ENCODE measurements at regions not wholly inside any gene's neighbourhood (a gene's known extent, or its start where the extent isn't known, plus 50 kb on each side); places are given as distances from the start of the nearest gene placed in this dataset.
"Not testable (repeated sequence)": the region's sequence is repeated elsewhere in the genome, so short reads cannot be mapped to it uniquely, and the experiment has no call there.

DNA sequence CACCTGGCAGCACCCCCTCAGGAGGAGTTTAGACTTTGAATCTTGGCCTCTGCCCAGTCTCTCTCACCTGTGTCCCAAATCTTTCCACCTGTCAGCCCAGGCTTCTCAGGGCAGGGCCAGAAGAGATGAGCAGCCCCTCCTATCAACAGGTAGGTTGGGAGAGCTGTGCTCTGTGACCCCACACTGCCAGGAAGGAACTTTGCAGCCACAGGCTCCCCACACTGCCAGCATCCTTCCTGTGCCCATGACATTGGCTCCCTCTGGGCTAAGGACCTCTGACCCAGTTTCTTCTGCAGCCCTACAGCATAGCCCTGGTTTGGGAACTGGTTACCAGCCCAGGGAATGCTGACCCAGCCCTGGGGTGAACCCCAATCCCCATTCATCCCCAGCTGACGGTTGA lies 115.7 kb upstream of the IQSEC1 start:
- H3K4me1 ChIP-seq = no peaks in the 10 kb centered on the region
- intact Hi-C loops (cut with DNase I) = no loop called here
- H3K9me3 ChIP-seq = no peaks in the 10 kb centered on the region
- no peak overlapping the region for H3K27ac ChIP-seq
- DNase-seq = no peak
- H3K27me3 ChIP-seq = no peaks in the 10 kb centered on the region
- no peaks in the 10 kb centered on the region for H3K36me3 ChIP-seq
- TF ChIP-seq, protein P1, sequence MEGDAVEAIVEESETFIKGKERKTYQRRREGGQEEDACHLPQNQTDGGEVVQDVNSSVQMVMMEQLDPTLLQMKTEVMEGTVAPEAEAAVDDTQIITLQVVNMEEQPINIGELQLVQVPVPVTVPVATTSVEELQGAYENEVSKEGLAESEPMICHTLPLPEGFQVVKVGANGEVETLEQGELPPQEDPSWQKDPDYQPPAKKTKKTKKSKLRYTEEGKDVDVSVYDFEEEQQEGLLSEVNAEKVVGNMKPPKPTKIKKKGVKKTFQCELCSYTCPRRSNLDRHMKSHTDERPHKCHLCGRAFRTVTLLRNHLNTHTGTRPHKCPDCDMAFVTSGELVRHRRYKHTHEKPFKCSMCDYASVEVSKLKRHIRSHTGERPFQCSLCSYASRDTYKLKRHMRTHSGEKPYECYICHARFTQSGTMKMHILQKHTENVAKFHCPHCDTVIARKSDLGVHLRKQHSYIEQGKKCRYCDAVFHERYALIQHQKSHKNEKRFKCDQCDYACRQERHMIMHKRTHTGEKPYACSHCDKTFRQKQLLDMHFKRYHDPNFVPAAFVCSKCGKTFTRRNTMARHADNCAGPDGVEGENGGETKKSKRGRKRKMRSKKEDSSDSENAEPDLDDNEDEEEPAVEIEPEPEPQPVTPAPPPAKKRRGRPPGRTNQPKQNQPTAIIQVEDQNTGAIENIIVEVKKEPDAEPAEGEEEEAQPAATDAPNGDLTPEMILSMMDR (IDR thresholded peaks at IDR 0.05) = no peak
- H3K4me3 ChIP-seq = no peak overlapping the region
- no peak overlapping the region for H3K9ac ChIP-seq (ENCODE audit: low read depth in 2 of 2, low read length in 2 of 2)

DNA sequence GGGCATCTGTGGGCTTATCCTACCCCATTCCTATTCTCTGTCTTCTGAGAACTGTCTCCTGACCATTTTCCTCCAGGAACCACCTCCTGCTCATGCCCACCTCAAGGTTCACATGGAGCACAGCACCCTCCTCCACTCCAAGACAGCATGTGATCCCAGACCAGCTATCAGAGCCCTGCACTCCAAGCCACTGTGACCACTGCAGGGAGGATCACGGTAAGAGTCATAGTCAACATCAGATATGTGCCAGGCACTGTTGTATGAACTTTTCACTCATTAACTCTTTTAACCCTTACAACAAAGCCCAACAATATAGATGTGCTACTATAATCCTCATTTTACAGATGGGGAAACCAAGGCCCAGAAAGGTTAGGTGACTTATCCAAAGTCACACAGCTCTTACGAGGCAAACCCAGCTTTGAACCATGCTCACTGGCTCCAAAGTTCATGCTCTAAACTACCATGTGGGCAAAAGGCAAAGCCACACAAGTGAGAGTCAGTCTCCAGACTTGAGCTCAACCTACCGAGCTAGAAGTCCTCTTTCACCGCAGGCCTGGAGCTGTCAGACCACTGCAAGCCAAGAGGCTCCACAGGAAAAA lies 115.1 kb upstream of the IQSEC1 start:
- TF ChIP-seq, protein P1 (IDR thresholded peaks at IDR 0.05) = no peak
- DNase-seq = no peak
- no peak overlapping the region for H3K4me3 ChIP-seq
- H3K9me3 ChIP-seq = no peaks in the 10 kb centered on the region
- no peaks in the 10 kb centered on the region for H3K36me3 ChIP-seq
- intact Hi-C loops (cut with DNase I) = no loop called here
- no peak overlapping the region for H3K27ac ChIP-seq
- no peak overlapping the region for H3K9ac ChIP-seq (ENCODE audit: low read depth in 2 of 2, low read length in 2 of 2)
- no peaks in the 10 kb centered on the region for H3K4me1 ChIP-seq
- no peaks in the 10 kb centered on the region for H3K27me3 ChIP-seq

DNA sequence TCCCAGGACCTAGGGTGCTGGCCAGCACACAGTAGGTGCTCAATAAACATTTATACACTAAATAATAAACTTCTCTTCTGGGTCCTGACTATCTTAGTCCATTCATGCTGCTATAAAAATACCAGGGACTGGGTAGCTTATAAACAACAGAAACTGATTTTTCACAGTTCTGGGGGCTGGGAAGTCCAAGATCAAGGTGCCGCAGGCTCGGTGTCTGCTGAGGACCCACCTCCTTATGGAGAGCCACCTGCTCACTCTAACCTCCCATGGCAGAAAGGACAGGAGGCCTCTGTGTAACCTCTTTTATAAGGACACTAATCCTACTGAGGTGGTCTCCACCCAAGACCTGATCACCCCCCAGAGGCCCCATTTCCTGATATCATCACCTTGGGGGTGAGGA lies 114.4 kb upstream of the IQSEC1 start:
- Histone ChIP-seq H3K9ac (ENCODE audit: low read depth in 2 of 2, low read length in 2 of 2) (no peak overlapping the region), H3K4me1 (no peaks in the 10 kb centered on the region), H3K27me3 (no peaks in the 10 kb centered on the region), H3K9me3 (no peaks in the 10 kb centered on the region), H3K4me3 (no peak overlapping the region), H3K36me3 (no peaks in the 10 kb centered on the region), H3K27ac (no peak overlapping the region)
- intact Hi-C loops (cut with DNase I) = no loop called here
- no peak for DNase-seq
- TF ChIP-seq, protein P1 (IDR thresholded peaks at IDR 0.05) = no peak

DNA sequence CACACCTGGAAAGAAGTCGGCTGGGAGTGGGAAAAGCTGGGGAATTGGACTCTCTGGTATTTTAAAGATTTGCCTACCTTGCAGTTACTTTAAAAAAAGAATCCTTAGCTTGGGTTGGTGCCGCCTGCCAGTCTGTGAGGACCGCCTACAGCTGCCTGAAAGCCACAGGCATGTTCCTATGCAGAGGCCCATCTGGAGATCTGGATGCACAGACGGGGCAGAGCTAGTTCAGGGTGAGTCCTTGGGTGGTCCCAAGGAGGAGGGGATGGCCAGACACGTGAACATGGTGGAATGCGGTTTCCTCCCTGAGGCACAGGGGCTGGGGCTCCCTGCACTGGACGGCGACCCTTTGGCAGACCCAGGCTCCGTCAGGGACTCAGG lies 113.2 kb upstream of the IQSEC1 start:
- H3K27ac ChIP-seq = no peak overlapping the region
- H3K36me3 ChIP-seq = no peaks in the 10 kb centered on the region
- H3K4me1 ChIP-seq = no peaks in the 10 kb centered on the region
- TF ChIP-seq, protein P1 (IDR thresholded peaks at IDR 0.05) = no peak
- DNase-seq = no peak
- H3K27me3 ChIP-seq = no peaks in the 10 kb centered on the region
- intact Hi-C loops (cut with DNase I) = no loop called here
- no peaks in the 10 kb centered on the region for H3K9me3 ChIP-seq
- H3K4me3 ChIP-seq = no peak overlapping the region
- no peak overlapping the region for H3K9ac ChIP-seq (ENCODE audit: low read depth in 2 of 2, low read length in 2 of 2)

DNA sequence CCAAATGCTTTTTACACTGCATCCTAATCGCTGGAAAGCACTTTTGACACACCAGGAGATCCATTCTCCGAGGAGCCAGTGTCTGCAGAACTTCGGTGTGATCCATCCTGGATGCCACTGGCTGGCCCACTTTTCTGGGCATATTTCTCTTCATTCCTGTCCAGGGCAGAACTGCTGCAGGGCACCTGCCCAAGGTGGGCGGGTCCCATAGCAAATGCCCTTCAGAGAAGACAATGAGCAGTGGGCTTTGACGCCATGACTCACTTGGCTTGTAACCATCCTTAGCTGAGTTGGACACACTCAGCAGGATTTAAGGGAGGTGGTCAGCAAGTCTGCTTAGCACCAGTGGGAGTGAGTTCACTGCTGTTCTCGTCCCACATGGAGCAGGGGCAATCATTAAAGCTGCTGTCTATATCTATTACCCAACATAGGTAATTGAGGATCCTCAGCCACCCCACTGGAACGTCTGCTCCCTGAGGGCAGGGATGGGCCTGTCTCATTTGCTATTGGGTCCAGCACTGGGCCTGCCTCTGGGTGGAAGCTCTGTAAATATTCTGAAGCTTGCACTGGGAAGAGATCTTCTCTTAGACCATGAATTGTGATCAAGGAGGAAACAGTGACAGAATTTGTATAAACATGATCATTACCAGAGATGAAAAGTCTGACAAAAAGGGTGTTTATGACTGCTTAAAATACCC lies 112.7 kb upstream of the IQSEC1 start:
- H3K9ac ChIP-seq (ENCODE audit: low read depth in 2 of 2, low read length in 2 of 2) = no peak overlapping the region
- no peaks in the 10 kb centered on the region for H3K36me3 ChIP-seq
- TF ChIP-seq, protein P1 (IDR thresholded peaks at IDR 0.05) = no peak
- H3K4me1 ChIP-seq = no peaks in the 10 kb centered on the region
- no peaks in the 10 kb centered on the region for H3K9me3 ChIP-seq
- H3K4me3 ChIP-seq = no peak overlapping the region
- no peak for DNase-seq
- no peak overlapping the region for H3K27ac ChIP-seq
- intact Hi-C loops (cut with DNase I) = no loop called here
- no peaks in the 10 kb centered on the region for H3K27me3 ChIP-seq

DNA sequence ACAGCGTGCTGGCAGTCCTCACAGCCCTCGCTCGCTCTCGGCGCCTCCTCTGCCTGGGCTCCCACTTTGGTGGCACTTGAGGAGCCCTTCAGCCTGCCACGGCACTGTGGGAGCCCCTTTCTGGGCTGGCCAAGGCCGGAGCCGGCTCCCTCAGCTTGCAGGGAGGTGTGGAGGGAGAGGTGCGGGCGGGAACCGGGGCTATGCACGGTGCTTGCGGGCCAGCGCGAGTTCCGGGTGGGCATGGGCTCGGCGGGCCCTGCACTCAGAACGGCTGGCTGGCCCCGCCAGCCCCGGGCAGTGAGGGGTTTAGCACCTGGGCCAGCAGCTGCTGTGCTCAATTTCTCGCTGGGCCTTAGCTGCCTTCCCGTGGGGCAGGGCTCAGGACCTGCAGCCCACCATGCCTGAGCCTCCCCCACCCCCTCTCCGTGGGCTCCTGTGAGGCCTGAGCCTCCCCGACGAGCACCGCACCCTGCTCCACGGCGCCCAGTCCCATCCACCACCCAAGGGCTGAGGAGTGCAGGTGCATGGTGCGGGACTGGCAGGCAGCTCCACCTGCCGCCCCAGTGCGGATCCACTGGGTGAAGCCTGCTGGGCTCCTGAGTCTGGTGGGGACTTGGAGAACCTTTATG lies 106.5 kb upstream of the IQSEC1 start:
- H3K36me3 ChIP-seq; H3K4me1 ChIP-seq; H3K27ac ChIP-seq; intact Hi-C loops (cut with DNase I); H3K9ac ChIP-seq (ENCODE audit: low read depth in 2 of 2, low read length in 2 of 2); DNase-seq; H3K9me3 ChIP-seq; H3K27me3 ChIP-seq; H3K4me3 ChIP-seq: not testable (repeated sequence)
